ENCODE measurements at regions not wholly inside any gene's neighbourhood (a gene's known extent, or its start where the extent isn't known, plus 50 kb on each side); places are given as distances from the start of the nearest gene placed in this dataset.
A peak's percentile ranks its signal among the peaks of the same experiment; 100 is the strongest.

GRCh38 chr22:49587421-49587820 lies 240.3 kb downstream of the BRD1 start:
- Histone ChIP-seq H3K27me3 (ENCODE audit: low read length) (peaks cover 82% of the 10 kb centered on the region), H3K9me3 (ENCODE audit: low read length) (no peaks in the 10 kb centered on the region)

GRCh38 chr22:49586873-49587272 lies 240.8 kb downstream of the BRD1 start:
- H3K9me2 ChIP-seq (replicated peaks; ENCODE audit: low read length), result no peaks in the 10 kb centered on the region
- no peak overlapping the region for H3K27ac ChIP-seq (ENCODE audit: low read length)
- intact Hi-C loops (cut with micrococcal nuclease), result no loop called here
- H3K79me2 ChIP-seq (ENCODE audit: low read length), result no peaks in the 10 kb centered on the region
- H3K4me1 ChIP-seq (ENCODE audit: insufficient read depth, low read length), result no peaks in the 10 kb centered on the region
- POLR2A ChIA-PET (ENCODE audit: unreplicated experiment), result no interaction called here
- TF ChIP-seq EZH2 (IDR thresholded peaks at IDR 0.05; ENCODE audit: low read length, unreplicated experiment) (no peak), CTCF (conservative IDR thresholded peaks at IDR 0.05; ENCODE audit: low read depth, low read length) (no peak), EZH2phosphoT487 (IDR thresholded peaks at IDR 0.05; ENCODE audit: borderline replicate concordance, low read length) (no peak)
- no peak for DNase-seq
- H3K4me3 ChIP-seq (ENCODE audit: low read length), result no peak overlapping the region
- no peak for ATAC-seq
- H3K27me3 ChIP-seq (ENCODE audit: low read length), result peaks cover 86% of the 10 kb centered on the region
- CTCF ChIA-PET, result no interaction called here
- H3K36me3 ChIP-seq (ENCODE audit: low read depth, low read length), result no peaks in the 10 kb centered on the region
- H3K9me3 ChIP-seq (ENCODE audit: low read length), result no peaks in the 10 kb centered on the region
- H3K9ac ChIP-seq (ENCODE audit: low read length), result no peak overlapping the region
- no peaks in the 10 kb centered on the region for H3F3A ChIP-seq (ENCODE audit: low read length, unreplicated experiment)
- no peak overlapping the region for H3K4me2 ChIP-seq (ENCODE audit: low read length)
- H4K20me1 ChIP-seq (ENCODE audit: low read length), result no peaks in the 10 kb centered on the region
- no peak overlapping the region for H2AFZ ChIP-seq (ENCODE audit: low read length)
- BruUV-seq (replicated peaks), result no TSS peak

More at GRCh38 chr22:49587421-49587820, 240.3 kb downstream of the BRD1 start:
- Histone ChIP-seq H3K36me3 (ENCODE audit: low read depth, low read length) (no peaks in the 10 kb centered on the region), H3K4me1 (ENCODE audit: insufficient read depth, low read length) (no peaks in the 10 kb centered on the region), H3K9ac (ENCODE audit: low read length) (no peak overlapping the region), H3K9me2 (replicated peaks; ENCODE audit: low read length) (no peaks in the 10 kb centered on the region), H4K20me1 (ENCODE audit: low read length) (no peaks in the 10 kb centered on the region), H3K79me2 (ENCODE audit: low read length) (no peaks in the 10 kb centered on the region), H3K4me2 (ENCODE audit: low read length) (no peak overlapping the region), H2AFZ (ENCODE audit: low read length) (no peak overlapping the region), H3F3A (ENCODE audit: low read length, unreplicated experiment) (no peaks in the 10 kb centered on the region), H3K4me3 (ENCODE audit: low read length) (no peak overlapping the region), H3K27ac (ENCODE audit: low read length) (no peak overlapping the region)
- DNase-seq (no peak), ATAC-seq (no peak)
- BruUV-seq (replicated peaks), result no TSS peak
- ChIA-PET CTCF (no interaction called here), POLR2A (ENCODE audit: unreplicated experiment) (no interaction called here)
- intact Hi-C loops (cut with micrococcal nuclease), result no loop called here
- TF ChIP-seq EZH2phosphoT487 (IDR thresholded peaks at IDR 0.05; ENCODE audit: borderline replicate concordance, low read length), result no peak
- TF ChIP-seq EZH2 (IDR thresholded peaks at IDR 0.05; ENCODE audit: low read length, unreplicated experiment), result no peak
- TF ChIP-seq CTCF (conservative IDR thresholded peaks at IDR 0.05; ENCODE audit: low read depth, low read length), result no peak

- H3K27ac ChIP-seq (ENCODE audit: low read length), result no peak overlapping the region
- H3K36me3 ChIP-seq (ENCODE audit: low read depth, low read length), result no peaks in the 10 kb centered on the region
- no peak overlapping the region for H3K4me3 ChIP-seq (ENCODE audit: low read length)
- POLR2A ChIA-PET (ENCODE audit: unreplicated experiment), result no interaction called here
- intact Hi-C loops (cut with micrococcal nuclease), result no loop called here
- ATAC-seq (no peak), DNase-seq (peak; percentile 2)
- no peak overlapping the region for H2AFZ ChIP-seq (ENCODE audit: low read length)
- BruUV-seq (replicated peaks), result no TSS peak
- H3K9ac ChIP-seq (ENCODE audit: low read length), result no peak overlapping the region
- CTCF ChIA-PET, result no interaction called here
- no peak overlapping the region for H3K4me2 ChIP-seq (ENCODE audit: low read length)
- H3F3A ChIP-seq (ENCODE audit: low read length, unreplicated experiment), result no peaks in the 10 kb centered on the region
- TF ChIP-seq CTCF (conservative IDR thresholded peaks at IDR 0.05; ENCODE audit: low read depth, low read length) (no peak), EZH2 (IDR thresholded peaks at IDR 0.05; ENCODE audit: low read length, unreplicated experiment) (no peak), EZH2phosphoT487 (IDR thresholded peaks at IDR 0.05; ENCODE audit: borderline replicate concordance, low read length) (no peak)
- H3K27me3 ChIP-seq (ENCODE audit: low read length), result peaks cover 81% of the 10 kb centered on the region
- no peaks in the 10 kb centered on the region for H3K79me2 ChIP-seq (ENCODE audit: low read length)
- H3K9me3 ChIP-seq (ENCODE audit: low read length), result no peaks in the 10 kb centered on the region
- no peaks in the 10 kb centered on the region for H3K9me2 ChIP-seq (replicated peaks; ENCODE audit: low read length)
- H3K4me1 ChIP-seq (ENCODE audit: insufficient read depth, low read length), result no peaks in the 10 kb centered on the region
- H4K20me1 ChIP-seq (ENCODE audit: low read length), result no peaks in the 10 kb centered on the region
These were observed 241.4 kb downstream of the BRD1 start for GRCh38 chr22:49586244-49586748.

Measured in PC-3 (cell line).